OCI-LY7 (cell line): ENCODE measurements at regions not wholly inside any gene's neighbourhood (a gene's known extent, or its start where the extent isn't known, plus 50 kb on each side); places are given as distances from the start of the nearest gene placed in this dataset.
"Not testable (repeated sequence)": the region's sequence is repeated elsewhere in the genome, so short reads cannot be mapped to it uniquely, and the experiment has no call there.

Source experiments
- BruUV-seq: library from RNA; stranded (reverse); fragments of 400-500 nt; replicated peaks from 2 replicates; lab custom pipeline; 2021; lab: Mats Ljungman, UMichigan
- CTCF ChIA-PET: fragments of 300-600 bp; sonication (Branson Sonifier 250); formaldehyde crosslinking; loops from one replicate; lab custom pipeline; 2022; ENCODE audit warnings: antibody characterized with exemption; ENCODE audit not compliant: unreplicated experiment; lab: Charles Lee
- POLR2A ChIA-PET: fragments of 300-600 bp; sonication (Branson Sonifier 250); formaldehyde crosslinking; loops from one replicate; lab custom pipeline; 2022; ENCODE audit warnings: antibody characterized with exemption; lab: Charles Lee
- DNase-seq: peaks from one replicate; pipeline ENCODE4 v3.0.0-alpha.2; 2015; ENCODE audit warnings: low spot score
- H2AFZ ChIP-seq: fragments of 200-600 bp; sonication (generic), shearing (Covaris generic); 2 replicates; pipeline ENCODE4 v1.6.1; 2014; ENCODE audit warnings: mild to moderate bottlenecking, antibody characterized with exemption, low read length, moderate library complexity
- H3K27ac ChIP-seq: fragments of 200-600 bp; sonication (generic); 2 replicates; pipeline ENCODE4 v1.5.1; 2014; ENCODE audit warnings: mixed run types, low read depth, mild to moderate bottlenecking, moderate library complexity, low read length, inconsistent platforms; ENCODE audit not compliant: poor library complexity, severe bottlenecking
- H3K36me3 ChIP-seq: fragments of 200-600 bp; sonication (generic); 2 replicates; pipeline ENCODE4 v1.6.1; 2014; ENCODE audit warnings: mild to moderate bottlenecking, antibody characterized with exemption, low read length, moderate library complexity, mixed read lengths; ENCODE audit not compliant: insufficient read depth
- H3K4me1 ChIP-seq: fragments of 200-600 bp; sonication (generic); 2 replicates; pipeline ENCODE4 v1.5.1; 2014; ENCODE audit warnings: mild to moderate bottlenecking, low read length; ENCODE audit not compliant: insufficient read depth, poor library complexity, severe bottlenecking
- H3K4me2 ChIP-seq: fragments of 200-600 bp; sonication (generic); 2 replicates; pipeline ENCODE4 v1.6.1; 2014; ENCODE audit warnings: mild to moderate bottlenecking, low read length
- H3K4me3 ChIP-seq: fragments of 200-600 bp; sonication (generic); 2 replicates; pipeline ENCODE4 v1.5.1; 2014; ENCODE audit warnings: mild to moderate bottlenecking, low read depth, low read length; ENCODE audit not compliant: poor library complexity, severe bottlenecking
- H3K79me2 ChIP-seq: fragments of 200-600 bp; sonication (generic); 2 replicates; pipeline ENCODE4 v1.6.1; 2016; ENCODE audit warnings: low read depth, mild to moderate bottlenecking, low read length, moderate library complexity, mixed read lengths; ENCODE audit not compliant: insufficient read depth
- H3K9me2 ChIP-seq: fragments of 200-600 bp; sonication (generic); 2 replicates; pipeline ENCODE4 v1.6.1; 2016; ENCODE audit warnings: mild to moderate bottlenecking, low read length, mixed read lengths; ENCODE audit not compliant: insufficient read depth
- H3K9me3 ChIP-seq: fragments of 200-600 bp; sonication (generic); 2 replicates; pipeline ENCODE4 v1.6.1; 2014; ENCODE audit warnings: mild to moderate bottlenecking, mixed run types, low read length, mixed read lengths
- H4K20me1 ChIP-seq: fragments of 200-600 bp; sonication (generic); 2 replicates; pipeline ENCODE4 v1.6.1; 2014; ENCODE audit warnings: mild to moderate bottlenecking, antibody characterized with exemption, low read length, moderate library complexity, mixed read lengths; ENCODE audit not compliant: insufficient read depth
- EZH2phosphoT487 ChIP-seq: fragments of 200-600 bp; sonication (generic); IDR thresholded peaks from 2 replicates; pipeline ENCODE4 v1.6.1; 2018; ENCODE audit warnings: low read depth, borderline replicate concordance, mild to moderate bottlenecking, mixed run types, antibody characterized with exemption, low read length, moderate library complexity, mixed read lengths
- intact Hi-C: fragments of 100-400 bp; cut with micrococcal nuclease; formaldehyde crosslinking; loops from one replicate; pipeline ENCODE4 v1.10.0; 2022; ENCODE audit not compliant: unreplicated experiment
- TF ChIP-seq, protein P1 (sequence below): fragments of 200-600 bp; sonication (generic); conservative IDR thresholded peaks from 2 replicates; pipeline ENCODE4 v1.5.1; 2014; ENCODE audit warnings: mild to moderate bottlenecking, antibody characterized with exemption, low read length, moderate library complexity, mixed read lengths

DNA sequence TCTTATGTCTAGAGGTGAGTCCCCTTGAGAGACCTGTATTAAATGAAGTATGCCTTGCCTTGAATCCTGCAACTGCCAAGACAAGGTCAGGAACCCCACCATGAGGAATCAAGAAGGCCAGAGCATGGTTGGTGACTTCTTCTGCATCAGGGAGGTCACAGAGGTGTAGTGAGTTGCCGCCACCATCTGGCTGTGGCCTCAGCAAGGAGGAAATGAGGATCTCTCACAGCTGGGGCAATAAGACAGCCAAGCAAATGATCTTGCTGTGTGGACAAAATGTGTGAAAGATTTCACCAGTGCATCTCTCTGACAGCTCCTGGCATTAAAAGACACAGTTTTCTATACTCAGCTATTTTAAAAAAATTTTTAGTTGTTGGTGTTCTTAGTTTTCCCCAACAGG, 611.0 kb downstream of the DOK5 start:
- no peaks in the 10 kb centered on the region for H3K9me2 ChIP-seq
- no peak for DNase-seq
- no peaks in the 10 kb centered on the region for H3K4me1 ChIP-seq
- intact Hi-C loops = no loop called here
- no TSS peak for BruUV-seq
- H3K79me2 ChIP-seq = no peaks in the 10 kb centered on the region
- no peak overlapping the region for H3K27ac ChIP-seq
- H4K20me1 ChIP-seq = no peaks in the 10 kb centered on the region
- H2AFZ ChIP-seq = no peak overlapping the region
- H3K4me2 ChIP-seq = no peak overlapping the region
- TF ChIP-seq, protein P1, sequence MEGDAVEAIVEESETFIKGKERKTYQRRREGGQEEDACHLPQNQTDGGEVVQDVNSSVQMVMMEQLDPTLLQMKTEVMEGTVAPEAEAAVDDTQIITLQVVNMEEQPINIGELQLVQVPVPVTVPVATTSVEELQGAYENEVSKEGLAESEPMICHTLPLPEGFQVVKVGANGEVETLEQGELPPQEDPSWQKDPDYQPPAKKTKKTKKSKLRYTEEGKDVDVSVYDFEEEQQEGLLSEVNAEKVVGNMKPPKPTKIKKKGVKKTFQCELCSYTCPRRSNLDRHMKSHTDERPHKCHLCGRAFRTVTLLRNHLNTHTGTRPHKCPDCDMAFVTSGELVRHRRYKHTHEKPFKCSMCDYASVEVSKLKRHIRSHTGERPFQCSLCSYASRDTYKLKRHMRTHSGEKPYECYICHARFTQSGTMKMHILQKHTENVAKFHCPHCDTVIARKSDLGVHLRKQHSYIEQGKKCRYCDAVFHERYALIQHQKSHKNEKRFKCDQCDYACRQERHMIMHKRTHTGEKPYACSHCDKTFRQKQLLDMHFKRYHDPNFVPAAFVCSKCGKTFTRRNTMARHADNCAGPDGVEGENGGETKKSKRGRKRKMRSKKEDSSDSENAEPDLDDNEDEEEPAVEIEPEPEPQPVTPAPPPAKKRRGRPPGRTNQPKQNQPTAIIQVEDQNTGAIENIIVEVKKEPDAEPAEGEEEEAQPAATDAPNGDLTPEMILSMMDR = no peak
- no peak for TF ChIP-seq EZH2phosphoT487
- no peak overlapping the region for H3K4me3 ChIP-seq
- H3K36me3 ChIP-seq = no peaks in the 10 kb centered on the region
- H3K9me3 ChIP-seq = no peaks in the 10 kb centered on the region
- ChIA-PET POLR2A (interaction anchor here (0.7 to 0.8 kb wide), 2 partner anchors 33 to 121 kb away, joined by 3 read pairs; no protein-coding TSS in a partner anchor), CTCF (no interaction called here)

DNA sequence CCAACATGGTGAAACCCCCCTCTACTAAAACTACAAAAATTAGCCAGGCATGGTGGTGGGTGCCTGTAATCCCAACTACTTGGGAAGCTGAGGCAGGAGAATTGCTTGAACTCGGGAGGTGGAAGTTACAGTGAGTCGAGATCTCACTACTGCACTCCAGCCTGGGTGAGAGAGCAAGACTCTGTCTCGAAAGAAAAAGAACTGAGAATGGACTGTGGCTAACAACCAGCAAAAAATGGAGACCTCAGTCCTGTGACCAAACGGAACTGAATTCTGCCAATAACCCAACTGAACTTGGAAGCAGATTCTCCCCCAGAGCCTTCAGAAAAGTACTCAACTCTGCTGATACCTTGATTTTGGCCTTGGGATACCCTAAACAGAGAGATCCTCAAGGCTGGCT, 604.5 kb downstream of the DOK5 start:
- Histone ChIP-seq H3K4me2 (no peak overlapping the region), H4K20me1 (no peaks in the 10 kb centered on the region), H3K27ac (no peak overlapping the region), H3K9me2 (no peaks in the 10 kb centered on the region), H3K79me2 (no peaks in the 10 kb centered on the region), H3K4me3 (no peak overlapping the region), H2AFZ (no peak overlapping the region), H3K4me1 (no peaks in the 10 kb centered on the region), H3K36me3 (no peaks in the 10 kb centered on the region), H3K9me3 (no peaks in the 10 kb centered on the region)
- intact Hi-C loops = no loop called here
- ChIA-PET POLR2A (no interaction called here), CTCF (no interaction called here)
- no TSS peak for BruUV-seq
- no peak for DNase-seq
- TF ChIP-seq, protein P1 = no peak

DNA sequence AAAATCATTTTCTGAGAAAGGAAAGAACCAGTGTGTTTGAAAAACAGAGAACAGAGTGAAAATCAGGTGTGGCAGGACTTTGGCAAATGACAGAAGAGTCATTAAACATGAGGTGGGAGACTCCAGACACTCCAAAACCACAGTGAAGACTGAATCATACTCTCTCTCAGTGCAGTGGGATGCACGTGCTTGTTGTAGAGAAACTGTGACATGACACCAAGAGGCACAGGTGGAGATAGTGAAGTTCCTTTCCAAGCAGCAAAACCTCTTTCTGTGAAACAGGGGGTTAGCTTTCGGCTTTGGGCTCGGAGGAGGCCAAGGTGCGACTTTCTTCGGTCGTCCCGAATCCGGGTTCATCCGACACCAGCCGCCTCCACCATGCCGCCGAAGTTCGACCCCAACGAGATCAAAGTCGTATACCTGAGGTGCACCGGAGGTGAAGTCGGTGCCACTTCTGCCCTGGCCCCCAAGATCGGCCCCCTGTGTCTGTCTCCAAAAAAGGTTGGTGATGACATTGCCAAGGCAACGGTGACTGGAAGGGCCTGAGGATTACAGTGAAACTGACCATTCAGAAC, 599.0 kb downstream of the DOK5 start:
- H3K79me2 ChIP-seq, CTCF ChIA-PET, H3K4me1 ChIP-seq, H2AFZ ChIP-seq, POLR2A ChIA-PET, intact Hi-C loops, BruUV-seq, H3K9me2 ChIP-seq, H3K27ac ChIP-seq, DNase-seq, H3K4me2 ChIP-seq, H3K36me3 ChIP-seq, H4K20me1 ChIP-seq, H3K4me3 ChIP-seq, H3K9me3 ChIP-seq: not testable (repeated sequence)
